HG02884 (cell line): ENCODE measurements at regions not wholly inside any gene's neighbourhood (a gene's known extent, or its start where the extent isn't known, plus 50 kb on each side); places are given as distances from the start of the nearest gene placed in this dataset.
"Not testable (repeated sequence)": the region's sequence is repeated elsewhere in the genome, so short reads cannot be mapped to it uniquely, and the experiment has no call there.

Experiments used
- ATAC-seq: cut with Tn5 transposase; IDR thresholded peaks from one replicate; pipeline ENCODE4 v1.9.1; 2021; ENCODE audit warnings: mild to moderate bottlenecking, moderate library complexity; ENCODE audit not compliant: unreplicated experiment

DNA sequence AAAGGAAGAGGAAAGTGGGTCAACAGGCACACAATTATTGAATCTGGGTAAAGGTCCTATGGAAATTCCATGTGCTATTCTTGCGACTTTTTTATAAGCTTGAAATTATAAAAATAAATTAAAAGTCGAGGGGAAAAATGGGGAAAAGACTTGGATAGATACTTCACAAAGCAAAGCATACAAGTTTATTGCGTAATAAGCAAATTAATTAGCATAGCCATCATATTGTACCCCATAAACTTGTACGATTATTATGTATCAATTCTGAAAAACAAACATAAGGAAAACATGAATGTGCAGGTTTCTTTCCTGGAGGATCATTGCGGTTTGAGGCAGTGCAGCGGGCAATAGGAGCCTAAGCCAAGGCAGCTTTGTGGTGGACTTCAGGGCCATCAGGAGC is 351.6 kb upstream of the NOX3 start:
- ATAC-seq = no peak

DNA sequence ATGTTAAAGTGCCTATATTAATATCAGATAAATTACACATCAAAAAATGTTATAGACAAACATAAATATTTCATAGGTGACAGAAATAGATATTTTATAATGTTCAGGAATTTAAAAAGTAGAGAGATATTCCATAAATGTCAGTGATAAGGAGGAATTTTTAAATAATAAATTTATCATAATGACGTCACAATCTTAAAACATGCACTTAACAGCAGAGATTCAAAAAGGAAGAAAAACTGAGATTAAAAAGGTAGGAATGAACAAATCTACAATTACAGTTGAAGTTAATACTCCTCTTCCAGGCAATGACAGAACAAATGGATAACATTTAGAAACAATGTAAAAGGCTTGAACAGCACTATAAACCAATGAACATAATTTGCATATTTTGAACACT is 345.4 kb upstream of the NOX3 start:
- no peak for ATAC-seq

DNA sequence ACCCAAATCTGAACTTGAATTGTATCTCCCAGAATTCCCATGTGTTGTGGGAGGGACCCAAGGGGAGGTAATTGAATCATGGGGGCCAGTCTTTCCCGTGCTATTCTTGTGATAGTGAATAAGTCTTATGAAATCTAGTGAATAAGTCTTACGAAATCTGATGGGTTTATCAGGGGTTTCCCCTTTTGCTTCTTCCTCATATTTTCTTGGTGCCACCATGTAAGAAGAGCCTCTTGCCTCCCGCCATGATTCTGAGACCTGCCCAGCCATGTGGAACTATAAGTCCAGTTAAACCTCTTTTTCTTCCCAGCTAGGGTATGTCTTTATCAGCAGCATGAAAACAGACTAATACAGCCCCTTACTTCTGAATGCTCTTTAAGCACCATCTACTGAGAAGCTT is 343.2 kb upstream of the NOX3 start:
- ATAC-seq = not testable (repeated sequence)

DNA sequence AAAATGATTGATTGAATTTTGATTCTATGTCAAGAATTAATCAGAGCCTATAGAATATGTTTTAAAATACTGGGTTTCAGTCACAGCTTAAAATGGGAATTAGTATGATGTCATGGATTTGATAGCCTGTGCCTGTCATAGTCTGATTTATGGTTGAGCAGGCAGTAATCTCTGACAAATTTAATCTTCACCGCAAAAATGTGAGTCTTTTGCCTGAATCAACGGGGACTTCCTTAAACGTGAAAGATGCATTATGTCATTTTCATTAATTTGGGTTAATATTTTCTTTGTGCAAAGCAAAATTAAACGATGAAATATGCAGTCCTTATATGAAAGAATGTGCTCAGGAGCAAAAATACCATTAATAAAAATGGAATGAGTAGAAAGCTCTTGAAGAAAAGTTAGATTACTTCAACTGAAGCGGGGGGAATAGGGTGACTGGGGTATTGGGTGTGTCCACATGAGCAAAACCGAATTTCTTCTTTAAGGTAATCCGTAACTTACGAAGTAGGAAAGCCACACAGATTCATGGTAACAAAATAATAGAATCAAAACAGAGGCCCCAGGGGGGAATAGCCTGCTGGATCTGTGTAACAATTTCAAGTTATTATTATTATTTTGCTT is 339.6 kb upstream of the NOX3 start:
- no peak for ATAC-seq

DNA sequence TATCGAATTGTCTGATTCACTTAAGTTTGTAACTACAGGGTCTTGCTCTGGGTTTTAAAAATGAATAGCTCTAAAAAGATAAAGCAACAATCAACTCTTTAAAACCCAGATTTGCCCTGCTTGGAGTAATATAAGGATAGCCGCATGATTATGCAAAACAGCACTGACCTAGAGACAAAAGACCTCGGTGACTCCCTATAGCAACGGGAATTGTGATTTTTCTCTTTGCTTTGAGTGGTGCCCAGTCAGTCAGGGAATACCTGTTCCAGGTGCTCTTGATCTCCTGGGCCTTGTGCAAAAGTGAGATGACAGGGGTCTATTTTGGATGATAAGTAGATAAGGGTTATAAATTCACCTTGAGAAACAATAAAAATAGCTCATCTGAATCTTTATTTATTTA is 336.3 kb upstream of the NOX3 start:
- no peak for ATAC-seq

DNA sequence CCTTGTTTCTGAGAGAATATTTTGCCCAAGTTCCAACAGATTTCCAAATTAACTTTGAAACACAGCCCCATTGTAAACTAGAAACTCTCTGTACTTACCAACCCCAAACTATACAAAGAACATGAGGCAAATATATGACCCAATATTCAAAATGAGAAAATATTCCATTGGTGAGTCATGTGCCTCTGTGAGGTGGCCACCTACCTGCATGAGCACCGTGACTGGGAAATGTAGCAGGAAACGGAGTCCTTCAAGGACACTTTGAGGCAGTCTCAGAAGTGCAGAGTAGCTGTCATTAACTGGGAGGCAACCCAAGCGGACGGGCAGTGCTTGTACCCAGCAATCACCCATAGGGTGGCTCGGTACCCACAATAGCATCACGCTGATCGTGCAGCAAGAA is 335.5 kb upstream of the NOX3 start:
- ATAC-seq = no peak

DNA sequence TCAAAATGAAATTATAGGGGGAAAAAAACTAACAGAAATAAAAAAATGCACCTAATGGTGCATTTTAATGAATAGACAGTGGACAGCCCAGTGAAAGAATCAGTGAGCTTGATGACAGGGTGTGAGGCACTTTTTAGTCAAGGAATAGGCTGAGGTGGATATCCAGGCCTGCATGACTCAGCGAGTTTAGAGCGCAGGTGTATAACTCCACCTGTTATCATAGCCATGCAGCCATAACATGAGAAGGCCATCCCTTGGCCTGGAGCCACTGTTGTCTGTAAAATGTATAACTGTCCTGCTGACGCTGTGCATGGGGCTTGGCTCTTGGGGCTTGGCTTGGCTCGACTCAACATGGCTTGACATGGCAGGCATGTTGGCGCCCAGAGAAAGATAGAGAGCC is 331.5 kb upstream of the NOX3 start:
- ATAC-seq = no peak

DNA sequence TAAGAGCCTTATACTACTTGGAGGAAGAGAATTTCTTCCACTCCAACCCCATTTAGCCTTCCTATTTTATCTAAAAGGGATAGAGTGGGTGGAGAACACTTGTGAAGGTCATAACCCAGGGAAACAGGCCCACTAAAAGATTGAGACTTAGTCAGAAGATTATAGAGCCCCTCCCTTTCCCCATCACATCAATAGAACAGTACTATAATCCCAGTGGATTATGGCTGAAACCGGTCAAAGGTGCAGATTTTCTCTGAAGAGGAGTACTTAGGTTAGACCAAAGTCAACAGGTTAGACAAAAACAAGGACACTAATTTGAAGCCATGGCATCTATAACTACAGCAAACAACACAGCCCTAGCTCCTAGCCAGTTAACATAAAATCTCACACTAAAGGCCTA is 330.9 kb upstream of the NOX3 start:
- no peak for ATAC-seq

DNA sequence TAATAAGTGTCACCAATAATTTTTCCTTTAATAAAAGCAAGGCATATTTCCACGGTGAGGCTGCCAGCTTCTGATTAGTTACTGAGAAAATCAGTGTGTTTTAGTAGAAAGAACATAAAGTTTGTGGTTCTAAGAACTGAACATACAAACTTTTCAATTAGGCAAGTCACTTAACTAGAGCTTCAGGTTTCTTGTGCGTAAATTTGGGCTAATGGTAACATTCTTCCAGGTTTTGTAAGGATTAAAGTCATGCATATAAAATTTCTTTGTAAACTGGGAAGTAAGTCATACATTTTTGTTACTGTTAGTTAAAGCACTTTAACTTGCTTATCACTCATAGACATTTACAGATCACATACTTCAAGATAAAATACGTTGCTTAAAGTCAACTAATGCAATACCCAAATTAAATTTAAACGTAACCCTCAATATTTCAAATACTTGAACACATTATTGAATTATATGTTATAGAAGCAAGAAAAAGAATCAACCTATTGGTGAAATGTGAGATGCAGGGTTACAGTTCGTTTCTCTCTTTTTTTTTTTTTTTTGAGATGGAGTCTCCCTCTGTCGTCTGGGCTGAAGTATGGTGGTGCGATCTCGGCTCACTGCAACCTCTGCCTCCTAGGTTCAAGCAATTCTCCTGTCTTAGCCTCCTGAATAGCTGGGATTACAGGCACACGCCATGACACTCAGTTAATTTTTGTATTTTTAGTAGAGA is 327.3 kb upstream of the NOX3 start:
- no peak for ATAC-seq

DNA sequence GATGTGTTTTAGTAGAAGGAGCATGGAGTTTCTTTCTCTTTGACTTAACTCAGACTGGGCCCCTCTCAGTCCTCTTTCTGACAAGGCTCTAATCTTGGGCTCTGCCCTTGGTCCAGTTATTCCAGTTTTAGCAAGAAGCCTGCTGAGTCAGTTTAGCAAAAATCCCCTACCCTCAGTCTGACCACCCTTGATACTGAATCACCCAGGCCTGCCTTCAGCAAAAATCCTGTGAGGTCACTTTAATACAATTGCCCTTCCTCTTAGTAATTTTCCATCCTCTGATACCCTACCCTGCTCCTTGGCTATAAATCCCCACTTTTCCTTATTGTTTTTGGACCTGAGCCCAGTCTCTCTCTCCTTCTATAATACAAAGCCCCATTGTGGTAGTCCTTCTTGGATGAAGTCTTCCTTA is 326.7 kb upstream of the NOX3 start:
- ATAC-seq = no peak

DNA sequence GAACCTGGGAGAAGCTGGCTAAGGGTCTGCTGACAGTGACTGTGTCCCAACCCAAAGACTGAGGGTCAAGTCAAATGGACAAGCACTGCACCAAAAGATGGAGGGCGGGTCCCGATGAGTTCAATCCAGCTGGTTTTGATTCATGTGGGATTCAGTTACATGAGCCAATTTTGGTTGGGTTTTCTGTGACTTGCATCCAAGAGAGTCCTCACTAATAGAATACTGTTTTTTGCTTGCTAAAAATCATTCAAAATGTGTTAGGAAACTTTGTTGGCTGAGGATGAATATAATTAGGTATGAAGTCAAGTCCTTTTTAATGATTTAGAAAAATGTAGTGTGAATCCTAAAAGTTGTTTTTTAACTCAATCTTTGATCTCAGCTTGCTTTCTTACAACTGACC is 323.8 kb upstream of the NOX3 start:
- no peak for ATAC-seq

DNA sequence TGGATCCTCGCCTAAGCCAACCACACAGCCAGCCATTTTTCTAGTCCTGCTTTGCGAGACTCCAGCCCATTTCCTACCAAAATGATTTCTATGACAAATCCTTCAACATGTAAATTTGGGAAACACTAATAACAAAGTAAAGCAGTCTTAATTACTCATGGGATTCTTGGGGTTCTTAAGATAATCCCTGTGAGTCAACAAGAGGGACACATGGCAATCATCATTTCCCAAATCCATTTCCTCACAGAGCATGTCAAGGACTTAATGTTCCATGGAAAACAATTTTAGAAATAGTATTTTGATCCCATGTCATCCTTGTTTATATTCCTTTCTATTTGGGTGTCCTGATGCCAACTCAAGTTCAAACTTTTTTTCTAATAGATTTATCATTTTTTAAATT is 322.7 kb upstream of the NOX3 start:
- ATAC-seq = no peak

DNA sequence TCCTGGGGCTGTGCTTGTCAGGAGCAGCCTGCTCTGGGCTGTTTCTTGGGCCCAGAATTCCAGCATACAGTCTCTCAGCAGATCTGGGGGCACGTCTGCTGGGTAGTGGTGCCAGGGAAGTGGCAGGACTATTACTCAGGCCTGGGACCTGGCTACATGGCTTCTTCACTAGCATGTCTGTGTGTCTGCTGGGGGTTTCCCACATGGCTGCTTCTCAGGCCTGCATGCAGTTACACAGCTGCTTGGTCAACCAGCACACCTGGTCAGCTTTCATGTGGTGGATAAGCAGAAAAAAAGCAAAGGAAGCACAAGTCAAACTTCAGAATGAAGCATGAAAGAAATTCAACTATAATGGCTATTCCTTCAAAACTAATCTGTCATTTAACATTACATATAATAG is 316.2 kb upstream of the NOX3 start:
- no peak for ATAC-seq

DNA sequence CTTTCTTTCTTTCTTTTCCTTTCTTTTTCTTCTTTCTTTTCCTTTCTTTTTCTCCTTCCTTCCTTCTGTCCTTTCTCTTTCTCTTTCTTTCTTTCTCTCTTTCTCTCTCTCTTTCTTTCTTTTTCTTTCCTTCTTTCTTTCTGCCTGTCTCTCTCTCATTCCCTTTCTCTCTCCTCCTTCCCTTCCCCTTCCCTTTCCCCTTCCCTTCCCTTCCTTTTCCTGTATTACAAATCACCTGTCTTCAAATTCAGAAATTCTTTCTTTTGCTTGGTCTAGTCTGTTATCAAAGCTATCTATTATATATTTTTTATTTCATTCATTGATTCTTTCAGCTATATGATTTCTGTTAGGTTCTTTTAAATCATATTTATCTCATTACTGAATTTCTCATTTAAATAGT is 315.2 kb upstream of the NOX3 start:
- ATAC-seq = no peak

DNA sequence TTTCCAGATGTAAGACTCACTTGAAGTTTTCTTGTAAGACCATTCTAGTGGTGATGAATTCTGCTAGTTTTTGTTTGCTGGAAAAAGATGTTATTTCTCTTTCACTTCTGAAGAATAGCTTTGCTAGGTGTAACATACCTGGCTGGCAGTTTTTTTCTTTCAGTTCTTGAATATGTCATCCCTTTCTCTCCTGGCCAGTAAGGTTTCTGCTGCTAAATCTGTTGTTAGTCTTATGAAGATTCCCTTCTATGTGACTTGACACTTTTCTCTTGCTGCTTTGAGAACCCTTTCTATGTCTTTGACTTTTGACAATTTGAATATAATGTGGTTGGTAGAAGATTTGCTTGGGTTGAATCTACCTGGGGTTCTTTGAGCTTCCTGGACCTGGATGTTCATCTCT is 314.7 kb upstream of the NOX3 start:
- ATAC-seq = no peak

DNA sequence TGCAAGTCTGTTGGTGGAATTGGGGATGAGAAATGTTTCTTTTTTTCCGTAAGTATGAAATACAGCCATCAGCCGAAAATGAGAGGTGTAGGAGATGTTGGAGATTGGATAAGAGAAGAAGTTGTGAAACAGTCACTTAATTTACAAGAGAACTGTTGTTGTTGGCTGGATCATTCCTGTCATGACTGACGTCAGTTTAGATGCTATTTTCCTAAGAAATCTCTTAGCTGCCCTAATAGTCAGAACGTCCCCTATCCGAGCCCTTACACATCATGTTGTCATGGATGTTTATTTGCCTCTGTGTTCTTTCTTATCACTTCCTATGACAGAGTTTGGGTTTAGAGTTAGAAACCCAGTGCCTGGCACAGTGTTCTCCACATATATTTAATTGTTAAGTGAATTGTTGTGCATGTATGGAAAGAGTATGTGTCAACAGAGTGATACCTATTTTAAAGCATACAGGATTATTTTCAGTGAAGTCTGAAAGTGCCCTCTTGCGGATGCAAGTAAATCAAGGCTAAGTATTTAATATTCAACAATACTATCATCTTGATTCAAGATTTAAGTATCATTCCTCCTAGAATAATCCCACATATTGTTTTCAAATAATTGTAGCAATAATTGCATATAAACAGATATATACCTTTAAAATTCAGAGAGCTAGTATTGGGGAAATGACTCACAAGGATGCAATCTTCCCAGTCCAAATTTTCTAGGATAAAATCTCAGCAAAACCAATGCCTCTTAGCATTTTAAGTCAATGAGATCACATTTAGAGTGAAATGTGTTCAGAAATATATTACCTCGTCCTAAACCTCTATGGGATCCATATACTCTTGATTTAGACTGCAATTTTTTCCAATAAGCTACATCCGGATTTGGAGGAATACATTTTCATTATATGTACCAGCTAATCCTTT is 309.9 kb upstream of the NOX3 start:
- no peak for ATAC-seq

DNA sequence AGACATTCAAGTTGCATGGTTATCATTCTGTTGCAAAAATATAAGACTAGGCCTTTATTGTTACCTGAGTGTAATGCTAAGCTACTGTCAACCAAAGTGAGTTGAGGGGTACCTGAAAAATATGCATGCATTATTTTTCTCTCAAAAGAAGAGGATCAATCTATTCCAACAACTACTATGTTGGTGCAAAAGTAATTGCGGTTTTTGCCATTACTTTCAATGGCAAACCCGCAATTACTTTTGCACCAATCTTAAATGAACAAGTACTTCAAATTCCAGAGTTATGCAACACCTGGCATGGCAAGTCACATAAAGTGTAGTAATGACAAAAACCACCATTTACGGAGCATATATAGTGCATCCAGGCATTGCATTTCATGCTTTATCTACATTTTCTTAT is 307.0 kb upstream of the NOX3 start:
- ATAC-seq = no peak

DNA sequence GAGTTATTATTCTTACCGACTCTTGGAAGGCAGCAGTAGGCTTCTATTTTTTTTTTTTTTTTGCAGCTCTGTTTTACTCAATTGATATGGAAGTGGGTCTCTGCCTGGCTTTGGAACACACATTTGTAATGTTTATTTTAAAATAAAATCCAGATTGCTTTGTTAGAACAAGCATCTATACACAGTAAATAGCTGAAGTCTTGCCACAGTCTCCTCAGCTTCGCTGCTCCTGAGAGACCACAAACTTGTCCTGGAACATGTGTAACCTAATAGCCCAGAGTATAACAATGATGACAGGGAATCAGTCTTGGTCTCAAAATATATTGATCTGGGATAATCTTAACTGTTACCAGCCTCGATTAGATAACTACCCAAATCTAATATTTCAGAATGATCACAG is 299.8 kb upstream of the NOX3 start:
- no peak for ATAC-seq

DNA sequence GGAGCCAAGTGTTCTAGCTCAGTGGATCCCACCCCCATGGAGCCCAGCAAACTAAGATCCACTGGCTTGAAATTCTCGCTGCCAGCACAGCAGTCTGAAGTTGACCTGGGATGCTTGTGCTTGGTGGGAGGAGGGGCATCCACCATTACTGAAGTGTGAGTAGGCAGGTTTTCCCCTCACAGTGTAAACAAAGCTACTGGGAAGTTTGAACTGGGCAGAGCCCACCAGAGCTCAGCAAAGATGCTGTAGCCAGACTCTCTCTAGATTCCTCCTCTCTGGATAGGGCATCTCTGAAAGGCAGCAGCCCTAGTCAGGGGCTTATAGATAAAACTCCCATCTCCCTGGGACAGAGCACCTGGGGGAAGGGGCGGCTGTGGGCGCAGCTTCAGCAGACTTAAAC is 293.1 kb upstream of the NOX3 start:
- ATAC-seq = not testable (repeated sequence)

DNA sequence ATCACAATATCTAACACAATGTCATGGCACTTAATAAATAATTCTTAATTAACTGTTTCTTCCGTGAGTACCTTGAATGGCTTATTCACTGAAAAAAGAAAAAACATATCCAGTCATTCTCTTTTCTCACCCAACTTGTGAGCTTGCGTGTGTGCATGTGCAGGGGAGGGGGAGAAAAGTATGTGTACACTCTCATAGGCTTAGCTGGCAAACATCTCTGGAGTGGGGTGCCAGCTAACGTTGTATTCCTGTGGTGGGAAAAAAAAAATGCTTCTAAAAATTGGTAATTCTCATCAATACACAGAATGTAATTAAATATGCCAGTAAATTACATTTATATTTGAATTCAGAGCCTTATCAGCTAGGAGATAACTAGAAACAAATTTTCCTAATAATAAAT is 291.9 kb upstream of the NOX3 start:
- ATAC-seq = no peak

DNA sequence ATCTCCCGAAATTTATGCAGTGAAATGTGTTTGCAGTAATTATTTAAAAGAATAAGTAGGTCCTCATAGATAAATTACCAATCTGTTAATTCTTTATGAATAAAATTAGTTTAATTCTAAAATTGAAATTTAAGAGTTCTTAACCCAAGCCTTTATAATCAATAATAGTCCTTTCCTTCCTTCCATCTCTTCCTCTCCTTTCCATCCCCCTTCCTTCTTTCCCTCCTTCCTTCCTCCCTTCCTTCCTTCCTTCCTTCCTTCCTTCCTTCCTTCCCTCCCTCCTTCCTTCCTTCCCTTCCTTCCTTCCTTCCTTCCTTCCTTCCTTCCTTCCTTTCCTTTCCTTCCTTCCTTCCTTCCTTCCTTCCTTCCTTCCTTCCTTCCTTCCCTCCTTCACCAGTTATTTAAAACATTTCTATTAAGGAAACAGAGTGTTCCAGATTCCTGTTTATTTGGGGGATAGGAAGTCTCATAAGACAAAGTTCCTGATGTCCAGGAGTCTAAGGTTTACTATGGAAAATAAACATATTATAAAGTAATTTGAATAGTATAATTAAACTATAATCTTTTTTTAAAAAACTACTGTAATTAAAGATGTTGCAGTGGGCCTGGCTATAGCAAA is 285.3 kb upstream of the NOX3 start:
- ATAC-seq = no peak
